Lower leg skin (tissue), 3 donors: ENCODE measurements at regions not wholly inside any gene's neighbourhood (a gene's known extent, or its start where the extent isn't known, plus 50 kb on each side); places are given as distances from the start of the nearest gene placed in this dataset.

Experiments
- CTCF ChIP-seq, 3 donors: fragments of 450-650 bp; IDR thresholded peaks; one replicate each; pipeline ENCODE4 v1.5.1; 2016; ENCODE audit warnings: antibody characterized with exemption in 3 of 3, mild to moderate bottlenecking in 3 of 3, moderate library complexity in 2 of 3
- POLR2A ChIP-seq, 2 donors: fragments of 450-650 bp; IDR thresholded peaks; one replicate each; pipeline ENCODE4 v1.6.1; 2016 to 2017; ENCODE audit warnings: antibody characterized with exemption in 2 of 2, mild to moderate bottlenecking in 1 of 2, moderate library complexity in 1 of 2

GRCh38 chr11:82082976-82083375, 650.7 kb downstream of the FAM181B start:
- TF ChIP-seq POLR2A (IDR thresholded peaks at IDR 0.05) (no peak), CTCF (IDR thresholded peaks at IDR 0.05) (no peak)
